Breast epithelium (tissue), 3 donors: ENCODE measurements at regions not wholly inside any gene's neighbourhood (a gene's known extent, or its start where the extent isn't known, plus 50 kb on each side); places are given as distances from the start of the nearest gene placed in this dataset.
"Not testable (repeated sequence)": the region's sequence is repeated elsewhere in the genome, so short reads cannot be mapped to it uniquely, and the experiment has no call there.

ENCODE experiments used
- CTCF ChIP-seq, 3 donors: fragments of 450-650 bp; IDR thresholded peaks; one replicate each; pipeline ENCODE4 v1.5.1; 2016 to 2017; ENCODE audit warnings: antibody characterized with exemption in 3 of 3, mild to moderate bottlenecking in 3 of 3, moderate library complexity in 3 of 3
- POLR2A ChIP-seq: fragments of 450-650 bp; IDR thresholded peaks from one replicate; pipeline ENCODE4 v1.6.1; 2016; ENCODE audit warnings: antibody characterized with exemption, mild to moderate bottlenecking, moderate library complexity
- POLR2AphosphoS5 ChIP-seq, 3 donors: sonication (generic); formaldehyde crosslinking; IDR thresholded peaks; one replicate each; pipeline ENCODE4 v1.6.1; 2017; ENCODE audit warnings: antibody characterized with exemption in 3 of 3

- not testable (repeated sequence) for TF ChIP-seq CTCF (IDR thresholded peaks at IDR 0.05); POLR2A; POLR2AphosphoS5 (IDR thresholded peaks at IDR 0.05)
Measured at GRCh38 chr11:101779167-101779566, 135.6 kb upstream of the CEP126 start.
